Esophagus squamous epithelium (tissue), 4 donors: ENCODE measurements at regions not wholly inside any gene's neighbourhood (a gene's known extent, or its start where the extent isn't known, plus 50 kb on each side); places are given as distances from the start of the nearest gene placed in this dataset.

Experiments used
- CTCF ChIP-seq, 6 experiments: fragments of 450-650 bp in 4 of 6; fragments of 200-600 bp in 2 of 6; sonication (generic) in 2 of 6; IDR thresholded peaks; one replicate each; pipeline ENCODE4 v1.5.1; 2016 to 2019; ENCODE audit warnings: antibody characterized with exemption in 6 of 6, mild to moderate bottlenecking in 4 of 6, moderate library complexity in 4 of 6
- POLR2A ChIP-seq, 4 donors: fragments of 450-650 bp; IDR thresholded peaks; one replicate each; pipeline ENCODE4 v1.6.1; 2017; ENCODE audit warnings: antibody characterized with exemption in 4 of 4, mild to moderate bottlenecking in 4 of 4, moderate library complexity in 3 of 4

DNA sequence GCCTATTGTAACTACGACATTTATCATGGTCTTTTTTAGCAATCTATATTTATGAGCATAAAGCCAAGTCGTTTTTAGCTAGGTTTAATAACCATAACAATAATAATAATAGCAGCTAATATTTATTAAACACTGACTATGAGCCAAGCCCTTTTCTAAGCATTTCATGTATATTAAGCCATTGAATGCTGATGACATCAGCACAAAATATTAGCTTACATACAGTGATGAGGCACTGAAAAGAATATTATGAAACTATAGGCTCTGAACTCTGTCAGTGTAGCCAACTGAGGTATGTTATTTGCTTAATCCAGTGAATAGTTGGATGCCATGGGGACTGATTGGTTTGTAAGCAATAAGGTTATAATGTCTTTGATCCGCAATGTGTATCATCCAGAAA, 235.2 kb downstream of the NDFIP2 start:
- no peak for TF ChIP-seq CTCF (IDR thresholded peaks at IDR 0.05)
- TF ChIP-seq POLR2A (IDR thresholded peaks at IDR 0.05), result no peak
